Left renal cortex interstitium (tissue), 4 donors: ENCODE measurements at regions not wholly inside any gene's neighbourhood (a gene's known extent, or its start where the extent isn't known, plus 50 kb on each side); places are given as distances from the start of the nearest gene placed in this dataset.

Source experiments
- DNase-seq, 4 donors: peaks; one replicate each; pipeline ENCODE4 v3.0.0-alpha.2; 2013; ENCODE audit warnings: low read depth in 4 of 4, low spot score in 2 of 4, missing footprints in 1 of 4

GRCh38 chr1:30490554-30491053 lies 232.8 kb downstream of the MATN1 start:
- no peak for DNase-seq

- no peak for DNase-seq
These were observed 233.5 kb downstream of the MATN1 start for GRCh38 chr1:30489737-30490389.

GRCh38 chr1:30488324-30488913 lies 235.0 kb downstream of the MATN1 start:
- no peak for DNase-seq

GRCh38 chr1:30487042-30487441 lies 236.3 kb downstream of the MATN1 start:
- no peak for DNase-seq

- no peak for DNase-seq
These were observed 238.3 kb downstream of the MATN1 start for GRCh38 chr1:30485072-30485471.

GRCh38 chr1:30484668-30485067 lies 238.7 kb downstream of the MATN1 start:
- no peak for DNase-seq

GRCh38 chr1:30479575-30479974 lies 243.8 kb downstream of the MATN1 start:
- DNase-seq, result no peak

- DNase-seq, result no peak
These were observed 244.4 kb downstream of the MATN1 start for GRCh38 chr1:30478799-30479563.

- no peak for DNase-seq
These were observed 245.1 kb downstream of the MATN1 start for GRCh38 chr1:30478283-30478682.

- DNase-seq, result no peak
These were observed 245.8 kb downstream of the MATN1 start for GRCh38 chr1:30477588-30477987.

- no peak for DNase-seq
These were observed 246.4 kb downstream of the MATN1 start for GRCh38 chr1:30476911-30477459.

GRCh38 chr1:30476476-30476875 lies 246.9 kb downstream of the MATN1 start:
- DNase-seq, result no peak

- no peak for DNase-seq
These were observed 247.4 kb downstream of the MATN1 start for GRCh38 chr1:30475966-30476365.

GRCh38 chr1:30475201-30475600 lies 248.2 kb downstream of the MATN1 start:
- DNase-seq, result no peak

GRCh38 chr1:30474818-30475200 lies 248.6 kb downstream of the MATN1 start:
- no peak for DNase-seq

GRCh38 chr1:30473922-30474817 lies 249.2 kb downstream of the MATN1 start:
- DNase-seq, result no peak

- no peak for DNase-seq
These were observed 250.9 kb downstream of the MATN1 start for GRCh38 chr1:30472526-30472925.

GRCh38 chr1:30472009-30472408 lies 251.4 kb downstream of the MATN1 start:
- no peak for DNase-seq

GRCh38 chr1:30471307-30471706 lies 252.1 kb downstream of the MATN1 start:
- no peak for DNase-seq

- DNase-seq, result no peak
These were observed 254.0 kb downstream of the MATN1 start for GRCh38 chr1:30469426-30469825.
